Sigmoid colon (tissue), 6 donors: ENCODE measurements at regions not wholly inside any gene's neighbourhood (a gene's known extent, or its start where the extent isn't known, plus 50 kb on each side); places are given as distances from the start of the nearest gene placed in this dataset.

Experiments
- DNase-seq: peaks from one replicate; pipeline ENCODE4 v3.0.0-alpha.2; 2019
- H3K27ac ChIP-seq, 4 donors: fragments of 200-600 bp; sonication (generic); one replicate each; pipeline ENCODE4 v1.5.1; 2016 to 2019; ENCODE audit warnings: mild to moderate bottlenecking in 1 of 4
- H3K27me3 ChIP-seq, 3 donors: fragments of 200-600 bp; sonication (generic); one replicate each; pipeline ENCODE4 v1.5.1; 2019; ENCODE audit warnings: mild to moderate bottlenecking in 1 of 3
- H3K36me3 ChIP-seq, 4 donors: fragments of 200-600 bp; sonication (generic); one replicate each; pipeline ENCODE4 v1.5.1; 2016 to 2019
- H3K4me1 ChIP-seq, 4 donors: fragments of 200-600 bp; sonication (generic); one replicate each; pipeline ENCODE4 v1.5.1; 2017 to 2019
- H3K4me3 ChIP-seq, 4 donors: fragments of 200-600 bp; sonication (generic); one replicate each; pipeline ENCODE4 v1.5.1; 2017 to 2019; ENCODE audit warnings: mild to moderate bottlenecking in 2 of 4, moderate library complexity in 1 of 4
- H3K9me3 ChIP-seq, 4 donors: fragments of 200-600 bp in 3 of 4; sonication (generic) in 3 of 4; one replicate each; pipeline versions ENCODE4 v1.5.1 to v1.6.1; 2013 to 2019
- EP300 ChIP-seq, 4 donors: sonication (generic); formaldehyde crosslinking; IDR thresholded peaks; one replicate each; pipeline ENCODE4 v1.6.1; 2017; ENCODE audit warnings: antibody characterized with exemption in 4 of 4
- POLR2A ChIP-seq, 2 donors: fragments of 450-650 bp; IDR thresholded peaks; one replicate each; pipeline ENCODE4 v1.6.1; 2016; ENCODE audit warnings: antibody characterized with exemption in 2 of 2, mild to moderate bottlenecking in 2 of 2, moderate library complexity in 2 of 2
- POLR2AphosphoS5 ChIP-seq, 4 donors: sonication (generic); formaldehyde crosslinking; IDR thresholded peaks; one replicate each; pipeline ENCODE4 v1.6.1; 2017; ENCODE audit warnings: antibody characterized with exemption in 4 of 4
- WGBS, 2 donors: extraction: QIAGEN DNeasy Blood & Tissue Kit; methylation state at CpG; one replicate each; pipeline ENCODE4 v1.1.7; 2013; 5-methylcytosine and 5-hydroxymethylcytosine counted together
- intact Hi-C: fragments of 100-400 bp; cut with DNase I; formaldehyde crosslinking; loops from one replicate; pipeline ENCODE4 v1.15.1; 2023
- TF ChIP-seq, protein P1 (sequence below), 4 experiments: fragments of 450-650 bp in 3 of 4; fragments of 200-600 bp in 1 of 4; IDR thresholded peaks; one replicate each; pipeline ENCODE4 v1.5.1; 2016 to 2019; ENCODE audit warnings: antibody characterized with exemption in 4 of 4, mild to moderate bottlenecking in 3 of 4, moderate library complexity in 2 of 4
- donor health status: healthy with polysubstance abuse.
- donor health status: healthy.

GRCh38 chr13:107680115-107680514 lies 535.2 kb downstream of the LIG4 start:
- H3K27me3 ChIP-seq: no peaks in the 10 kb centered on the region
- DNase-seq: no peak
- intact Hi-C loops: no loop called here
- H3K4me3 ChIP-seq: no peak overlapping the region
- no peaks in the 10 kb centered on the region for H3K36me3 ChIP-seq
- H3K9me3 ChIP-seq: no peaks in the 10 kb centered on the region
- no peaks in the 10 kb centered on the region for H3K4me1 ChIP-seq
- TF ChIP-seq EP300 (IDR thresholded peaks at IDR 0.05) (no peak), POLR2A (IDR thresholded peaks at IDR 0.05) (no peak), POLR2AphosphoS5 (IDR thresholded peaks at IDR 0.05) (no peak)
- TF ChIP-seq, protein P1, sequence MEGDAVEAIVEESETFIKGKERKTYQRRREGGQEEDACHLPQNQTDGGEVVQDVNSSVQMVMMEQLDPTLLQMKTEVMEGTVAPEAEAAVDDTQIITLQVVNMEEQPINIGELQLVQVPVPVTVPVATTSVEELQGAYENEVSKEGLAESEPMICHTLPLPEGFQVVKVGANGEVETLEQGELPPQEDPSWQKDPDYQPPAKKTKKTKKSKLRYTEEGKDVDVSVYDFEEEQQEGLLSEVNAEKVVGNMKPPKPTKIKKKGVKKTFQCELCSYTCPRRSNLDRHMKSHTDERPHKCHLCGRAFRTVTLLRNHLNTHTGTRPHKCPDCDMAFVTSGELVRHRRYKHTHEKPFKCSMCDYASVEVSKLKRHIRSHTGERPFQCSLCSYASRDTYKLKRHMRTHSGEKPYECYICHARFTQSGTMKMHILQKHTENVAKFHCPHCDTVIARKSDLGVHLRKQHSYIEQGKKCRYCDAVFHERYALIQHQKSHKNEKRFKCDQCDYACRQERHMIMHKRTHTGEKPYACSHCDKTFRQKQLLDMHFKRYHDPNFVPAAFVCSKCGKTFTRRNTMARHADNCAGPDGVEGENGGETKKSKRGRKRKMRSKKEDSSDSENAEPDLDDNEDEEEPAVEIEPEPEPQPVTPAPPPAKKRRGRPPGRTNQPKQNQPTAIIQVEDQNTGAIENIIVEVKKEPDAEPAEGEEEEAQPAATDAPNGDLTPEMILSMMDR (IDR thresholded peaks at IDR 0.05): no peak
- H3K27ac ChIP-seq: no peak overlapping the region
- 80 to 82% methylated on average over 7 of the region's 7 CpGs for whole genome bisulfite sequencing, 2 donors

DNA sequence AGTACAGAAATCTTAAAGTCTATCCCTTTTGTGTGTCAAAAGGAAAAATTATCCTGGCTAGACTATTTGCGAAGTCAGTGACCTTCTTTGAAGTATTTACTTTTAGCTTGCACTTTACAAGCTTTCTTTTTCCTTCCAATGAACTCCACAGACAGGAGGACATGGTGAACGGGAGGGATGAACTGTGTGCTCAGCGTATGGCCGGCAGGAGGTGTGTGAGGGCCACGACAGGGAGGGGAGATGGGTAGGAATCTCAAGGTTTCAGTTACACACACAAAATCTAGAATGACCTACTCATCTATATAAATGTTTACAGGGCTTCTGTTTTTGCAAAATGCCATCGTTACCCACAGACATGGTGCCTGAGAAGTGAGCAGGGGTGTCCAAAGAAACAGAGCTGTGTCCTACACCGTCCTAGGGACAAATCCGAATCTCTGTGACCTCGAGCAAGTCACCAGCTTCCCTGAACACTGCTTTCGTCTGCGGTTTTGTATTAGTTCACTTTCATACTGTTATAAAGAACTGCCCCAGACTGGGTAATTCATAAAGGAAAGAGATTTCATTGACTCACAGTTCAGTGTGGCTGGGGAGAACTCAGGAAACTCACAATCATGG lies 537.2 kb downstream of the LIG4 start:
- H3K36me3 ChIP-seq: no peaks in the 10 kb centered on the region
- H3K4me3 ChIP-seq: no peak overlapping the region
- no peaks in the 10 kb centered on the region for H3K9me3 ChIP-seq
- H3K27ac ChIP-seq: no peak overlapping the region
- no peaks in the 10 kb centered on the region for H3K27me3 ChIP-seq
- no peak for DNase-seq
- TF ChIP-seq EP300 (IDR thresholded peaks at IDR 0.05) (no peak), POLR2AphosphoS5 (IDR thresholded peaks at IDR 0.05) (no peak), POLR2A (IDR thresholded peaks at IDR 0.05) (no peak)
- TF ChIP-seq, protein P1 (IDR thresholded peaks at IDR 0.05): no peak
- intact Hi-C loops: no loop called here
- no peaks in the 10 kb centered on the region for H3K4me1 ChIP-seq
- 39 to 59% methylated on average over 11 of the region's 11 CpGs for WGBS, 2 donors

DNA sequence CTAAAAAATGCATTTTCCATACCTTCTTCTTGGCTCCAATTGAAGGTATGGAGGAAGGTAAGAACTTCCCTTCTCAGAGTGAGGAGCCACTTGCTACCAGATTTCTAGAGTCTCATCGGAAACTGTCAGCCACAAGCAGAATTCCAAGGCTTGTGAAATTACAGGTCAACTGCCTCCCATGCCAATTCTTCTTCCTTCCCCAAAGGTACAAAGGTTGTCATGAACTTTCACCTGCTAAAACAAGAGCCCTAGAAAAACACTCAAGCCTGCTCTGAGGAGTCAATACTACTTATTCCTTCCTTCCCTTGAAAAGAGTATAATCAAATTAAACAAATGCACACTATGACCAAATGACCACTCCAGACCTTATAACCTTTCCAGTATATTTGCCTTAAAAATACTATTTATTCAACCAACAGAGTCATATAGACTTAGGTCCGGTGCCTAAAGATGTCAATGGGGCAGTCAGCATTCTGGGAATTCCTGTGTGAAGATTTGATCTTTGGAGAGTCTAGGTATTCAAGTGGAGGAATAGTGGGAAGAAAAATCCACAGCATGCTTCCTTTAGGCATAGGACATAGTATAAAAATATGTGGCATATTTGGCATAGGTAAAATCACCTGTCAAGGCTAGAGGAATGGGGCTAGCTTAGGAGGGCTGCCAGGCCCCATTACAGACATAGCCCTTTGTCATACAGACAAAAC lies 539.3 kb downstream of the LIG4 start:
- WGBS, 2 donors: 79 to 87% methylated on average over 2 of the region's 2 CpGs
- Histone ChIP-seq H3K4me1 (no peaks in the 10 kb centered on the region), H3K27ac (no peak overlapping the region), H3K4me3 (no peak overlapping the region), H3K36me3 (no peaks in the 10 kb centered on the region), H3K27me3 (no peaks in the 10 kb centered on the region), H3K9me3 (no peaks in the 10 kb centered on the region)
- TF ChIP-seq POLR2AphosphoS5 (IDR thresholded peaks at IDR 0.05) (no peak), POLR2A (IDR thresholded peaks at IDR 0.05) (no peak), EP300 (IDR thresholded peaks at IDR 0.05) (no peak)
- TF ChIP-seq, protein P1 (IDR thresholded peaks at IDR 0.05): no peak
- intact Hi-C loops: no loop called here
- DNase-seq: no peak

- TF ChIP-seq POLR2AphosphoS5 (IDR thresholded peaks at IDR 0.05) (no peak), EP300 (IDR thresholded peaks at IDR 0.05) (no peak), POLR2A (IDR thresholded peaks at IDR 0.05) (no peak)
- TF ChIP-seq, protein P1 (IDR thresholded peaks at IDR 0.05): no peak
- 69 to 81% methylated on average over 8 of the region's 8 CpGs for WGBS, 2 donors
- Histone ChIP-seq H3K4me1 (no peaks in the 10 kb centered on the region), H3K36me3 (no peaks in the 10 kb centered on the region), H3K9me3 (no peaks in the 10 kb centered on the region), H3K27ac (no peak overlapping the region), H3K27me3 (no peaks in the 10 kb centered on the region), H3K4me3 (no peak overlapping the region)
- DNase-seq: no peak
- intact Hi-C loops: no loop called here
These were observed 545.8 kb downstream of the LIG4 start for GRCh38 chr13:107669391-107669993.
